Keratinocyte (primary cell): ENCODE measurements at regions not wholly inside any gene's neighbourhood (a gene's known extent, or its start where the extent isn't known, plus 50 kb on each side); places are given as distances from the start of the nearest gene placed in this dataset.

ENCODE experiments used
- DNase-seq: peaks from one replicate; pipeline ENCODE4 v3.0.0-alpha.2; 2011; ENCODE audit warnings: low read depth, missing footprints, low spot score
- FAIRE-seq: peaks from 2 replicates; lab custom pipeline; 2011; peaks lifted over from hg19 to GRCh38; lab: Jason Lieb, UNC
- H2AFZ ChIP-seq: 2 replicates; pipeline ENCODE4 v1.6.0; 2012; ENCODE audit warnings: low read length, control low read depth, inconsistent platforms; ENCODE audit not compliant: control insufficient read depth
- H3K27ac ChIP-seq: 2 replicates; pipeline ENCODE4 v1.5.1; 2011; ENCODE audit warnings: low read length; ENCODE audit not compliant: control insufficient read depth, insufficient read depth
- H3K27me3 ChIP-seq: 3 replicates; pipeline ENCODE4 v1.6.0; 2011; ENCODE audit warnings: low read length; ENCODE audit not compliant: control insufficient read depth, insufficient read depth; ENCODE audit errors: extremely low read depth
- H3K36me3 ChIP-seq, 2 experiments: 2 replicates in 1 of 2; 3 replicates in 1 of 2; pipeline ENCODE4 v1.5.1; 2011; ENCODE audit warnings: low read length in 2 of 2, mild to moderate bottlenecking in 1 of 2; ENCODE audit not compliant: control insufficient read depth in 2 of 2, insufficient read depth in 2 of 2; ENCODE audit errors: extremely low read depth in 1 of 2
- H3K4me1 ChIP-seq: 3 replicates; pipeline ENCODE4 v1.5.1; 2011; ENCODE audit warnings: low read length; ENCODE audit not compliant: control insufficient read depth, insufficient read depth; ENCODE audit errors: extremely low read depth
- H3K4me2 ChIP-seq: 3 replicates; pipeline ENCODE4 v1.6.0; 2011; ENCODE audit warnings: low read depth, low read length; ENCODE audit not compliant: control insufficient read depth, insufficient read depth; ENCODE audit errors: extremely low read depth
- H3K4me3 ChIP-seq, 3 experiments: fragments of 200-600 bp in 1 of 3; sonication (generic) in 1 of 3; 2 replicates in 2 of 3; 3 replicates in 1 of 3; pipeline ENCODE4 v1.5.1; 2011 to 2016; ENCODE audit warnings: low read length in 3 of 3, mild to moderate bottlenecking in 3 of 3, control low read depth in 2 of 3, inconsistent platforms in 1 of 3, low read depth in 1 of 3, mixed read lengths in 1 of 3, mixed run types in 1 of 3, moderate library complexity in 1 of 3; ENCODE audit not compliant: control insufficient read depth in 2 of 3, insufficient read depth in 2 of 3; ENCODE audit errors: extremely low read depth in 1 of 3
- H3K79me2 ChIP-seq: 2 replicates; pipeline ENCODE4 v1.6.0; 2012; ENCODE audit warnings: low read length; ENCODE audit not compliant: control insufficient read depth, insufficient read depth
- H3K9ac ChIP-seq: 3 replicates; pipeline ENCODE4 v1.6.0; 2011; ENCODE audit warnings: low read length; ENCODE audit not compliant: control insufficient read depth, insufficient read depth; ENCODE audit errors: extremely low read depth
- H3K9me1 ChIP-seq: 3 replicates; pipeline ENCODE4 v1.6.0; 2011; ENCODE audit warnings: low read length; ENCODE audit not compliant: control insufficient read depth, insufficient read depth; ENCODE audit errors: extremely low read depth
- H3K9me3 ChIP-seq: 2 replicates; pipeline ENCODE4 v1.5.1; 2012; ENCODE audit warnings: low read depth, low read length; ENCODE audit not compliant: control insufficient read depth
- H4K20me1 ChIP-seq: 3 replicates; pipeline ENCODE4 v1.6.0; 2011; ENCODE audit warnings: low read length; ENCODE audit not compliant: control insufficient read depth, insufficient read depth; ENCODE audit errors: extremely low read depth
- EZH2 ChIP-seq: IDR thresholded peaks from one replicate; pipeline ENCODE4 v1.6.1; 2012; ENCODE audit warnings: inconsistent platforms, mild to moderate bottlenecking, low read length, moderate library complexity
- dilution Hi-C: fragments of 300-500 bp; cut with MboI; formaldehyde crosslinking; loops from one replicate; pipeline ENCODE4 v1.7.0; 2020; ENCODE audit warnings: low sequenced_read_pairs; ENCODE audit not compliant: extremely low pct_ligation_motif_present
- TF ChIP-seq, protein P1 (sequence below), 3 experiments: IDR thresholded peaks in 1 of 3; conservative IDR thresholded peaks in 1 of 3; optimal IDR thresholded peaks in 1 of 3; 2 replicates in 2 of 3; 3 replicates in 1 of 3; pipeline versions ENCODE3 to v1.5.1; 2011; ENCODE audit warnings: low read length in 3 of 3, mild to moderate bottlenecking in 3 of 3, moderate library complexity in 2 of 3, control low read depth in 1 of 3, inconsistent platforms in 1 of 3; ENCODE audit not compliant: insufficient read depth in 2 of 3; ENCODE audit errors: extremely low read depth in 1 of 3

DNA sequence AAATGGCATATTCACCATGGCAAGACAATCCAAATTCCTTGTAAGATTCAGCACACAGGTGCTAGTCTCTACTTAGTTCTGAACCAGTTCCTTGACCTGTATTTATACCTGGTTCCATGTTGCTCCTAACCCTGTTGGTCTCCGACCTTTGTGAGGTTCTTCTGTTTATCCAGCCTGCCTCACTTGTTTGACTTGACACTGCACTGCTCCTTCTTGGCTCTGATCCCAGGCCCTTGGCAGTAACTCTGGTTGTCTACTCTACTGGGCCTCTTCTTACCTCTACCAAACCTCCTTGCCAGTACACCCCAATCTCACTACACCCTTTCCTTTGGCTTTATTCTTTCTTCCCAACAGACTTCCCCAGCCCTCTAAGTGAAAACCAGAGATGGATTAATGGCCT is 419.4 kb upstream of the USP24 start:
- Histone ChIP-seq H3K4me1 (peaks cover 19% of the 10 kb centered on the region), H2AFZ (no peak overlapping the region), H3K79me2 (no peaks in the 10 kb centered on the region), H3K9ac (no peak overlapping the region), H3K4me2 (no peak overlapping the region), H3K27ac (no peak overlapping the region), H3K9me1 (no peaks in the 10 kb centered on the region), H3K27me3 (no peaks in the 10 kb centered on the region), H3K4me3 (no peak overlapping the region), H4K20me1 (no peaks in the 10 kb centered on the region), H3K36me3 (no peaks in the 10 kb centered on the region), H3K9me3 (no peaks in the 10 kb centered on the region)
- dilution Hi-C loops, result no loop called here
- no peak for FAIRE-seq
- no peak for DNase-seq
- no peak for TF ChIP-seq EZH2
- TF ChIP-seq, protein P1, sequence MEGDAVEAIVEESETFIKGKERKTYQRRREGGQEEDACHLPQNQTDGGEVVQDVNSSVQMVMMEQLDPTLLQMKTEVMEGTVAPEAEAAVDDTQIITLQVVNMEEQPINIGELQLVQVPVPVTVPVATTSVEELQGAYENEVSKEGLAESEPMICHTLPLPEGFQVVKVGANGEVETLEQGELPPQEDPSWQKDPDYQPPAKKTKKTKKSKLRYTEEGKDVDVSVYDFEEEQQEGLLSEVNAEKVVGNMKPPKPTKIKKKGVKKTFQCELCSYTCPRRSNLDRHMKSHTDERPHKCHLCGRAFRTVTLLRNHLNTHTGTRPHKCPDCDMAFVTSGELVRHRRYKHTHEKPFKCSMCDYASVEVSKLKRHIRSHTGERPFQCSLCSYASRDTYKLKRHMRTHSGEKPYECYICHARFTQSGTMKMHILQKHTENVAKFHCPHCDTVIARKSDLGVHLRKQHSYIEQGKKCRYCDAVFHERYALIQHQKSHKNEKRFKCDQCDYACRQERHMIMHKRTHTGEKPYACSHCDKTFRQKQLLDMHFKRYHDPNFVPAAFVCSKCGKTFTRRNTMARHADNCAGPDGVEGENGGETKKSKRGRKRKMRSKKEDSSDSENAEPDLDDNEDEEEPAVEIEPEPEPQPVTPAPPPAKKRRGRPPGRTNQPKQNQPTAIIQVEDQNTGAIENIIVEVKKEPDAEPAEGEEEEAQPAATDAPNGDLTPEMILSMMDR (optimal IDR thresholded peaks at IDR 0.05 in 1 of 3, IDR thresholded peaks at IDR 0.05 in 1 of 3, conservative IDR thresholded peaks at IDR 0.05 in 1 of 3; ENCODE audit: extremely low read depth in 1 of 3, insufficient read depth in 2 of 3, low read length in 3 of 3), result no peak

DNA sequence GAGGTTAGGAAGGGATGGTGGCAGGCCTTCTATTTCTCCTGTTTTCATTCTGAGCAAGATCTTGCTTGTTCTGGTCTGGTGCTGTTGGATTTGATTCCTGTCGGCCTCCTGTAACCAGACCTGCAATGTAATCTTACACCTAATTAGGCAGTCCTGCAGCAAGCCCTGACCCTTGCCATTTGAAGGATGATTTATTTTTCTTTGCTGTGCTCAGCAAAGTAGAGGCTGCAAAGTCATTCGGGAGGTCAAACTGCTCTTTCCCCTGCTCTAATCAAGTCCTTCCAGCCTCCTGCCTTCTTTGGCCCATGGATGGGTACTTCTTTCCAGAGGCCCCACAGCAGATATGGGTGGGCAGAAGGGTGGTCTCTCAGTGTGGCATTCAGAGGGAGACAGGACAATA is 417.7 kb upstream of the USP24 start:
- no peaks in the 10 kb centered on the region for H3K27me3 ChIP-seq
- H3K9me1 ChIP-seq, result no peaks in the 10 kb centered on the region
- no peak overlapping the region for H3K27ac ChIP-seq
- DNase-seq, result no peak
- peaks cover 12% of the 10 kb centered on the region for H3K4me1 ChIP-seq
- no peak for FAIRE-seq
- no peaks in the 10 kb centered on the region for H3K9me3 ChIP-seq
- TF ChIP-seq, protein P1 (optimal IDR thresholded peaks at IDR 0.05 in 1 of 3, IDR thresholded peaks at IDR 0.05 in 1 of 3, conservative IDR thresholded peaks at IDR 0.05 in 1 of 3; ENCODE audit: extremely low read depth in 1 of 3, insufficient read depth in 2 of 3, low read length in 3 of 3), result no peak
- no peak for TF ChIP-seq EZH2
- H4K20me1 ChIP-seq, result no peaks in the 10 kb centered on the region
- H3K4me2 ChIP-seq, result no peak overlapping the region
- dilution Hi-C loops, result no loop called here
- H3K4me3 ChIP-seq, result no peak overlapping the region
- no peaks in the 10 kb centered on the region for H3K79me2 ChIP-seq
- no peak overlapping the region for H3K9ac ChIP-seq
- no peak overlapping the region for H2AFZ ChIP-seq
- no peaks in the 10 kb centered on the region for H3K36me3 ChIP-seq
